Esophagus muscularis mucosa (tissue), 3 donors: ENCODE measurements at regions not wholly inside any gene's neighbourhood (a gene's known extent, or its start where the extent isn't known, plus 50 kb on each side); places are given as distances from the start of the nearest gene placed in this dataset.

Experiments
- CTCF ChIP-seq, 3 experiments: fragments of 200-600 bp in 2 of 3; fragments of 450-650 bp in 1 of 3; sonication (generic) in 2 of 3; IDR thresholded peaks; one replicate each; pipeline ENCODE4 v1.5.1; 2017 to 2019; ENCODE audit warnings: antibody characterized with exemption in 3 of 3, mild to moderate bottlenecking in 2 of 3, moderate library complexity in 1 of 3
- POLR2A ChIP-seq: fragments of 450-650 bp; IDR thresholded peaks from one replicate; pipeline ENCODE4 v1.6.1; 2017; ENCODE audit warnings: antibody characterized with exemption, moderate library complexity, mild to moderate bottlenecking, low read depth
- POLR2AphosphoS5 ChIP-seq, 2 donors: sonication (generic); formaldehyde crosslinking; IDR thresholded peaks; one replicate each; pipeline ENCODE4 v1.6.1; 2017; ENCODE audit warnings: antibody characterized with exemption in 2 of 2

DNA sequence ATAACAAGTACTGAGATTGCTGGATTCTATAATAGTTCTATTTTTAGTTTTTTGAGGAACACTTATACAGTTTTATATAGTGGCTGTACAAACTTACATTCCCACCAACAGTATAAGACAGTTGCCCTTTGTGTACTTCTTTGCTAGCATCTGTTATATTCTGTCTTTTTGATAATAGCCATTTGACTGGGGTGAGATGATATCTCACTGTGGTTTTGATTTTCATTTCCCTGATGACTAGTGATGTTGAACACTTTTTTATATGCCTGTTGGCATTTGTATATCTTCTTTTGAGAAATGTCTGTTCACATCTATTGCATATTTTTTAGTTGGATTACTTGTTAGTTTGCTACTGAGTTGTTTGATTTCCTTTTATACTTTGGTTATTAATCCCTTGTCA, 204.1 kb upstream of the SMC2 start:
- TF ChIP-seq CTCF (IDR thresholded peaks at IDR 0.05) (no peak), POLR2A (no peak), POLR2AphosphoS5 (IDR thresholded peaks at IDR 0.05) (no peak)
